Stimulated activated CD4-positive, alpha-beta T cell treated with anti-CD3 and anti-CD28 coated beads, TNF-alpha, amount 100 ng/mL, for 1 hour (primary cell): ENCODE measurements at regions not wholly inside any gene's neighbourhood (a gene's known extent, or its start where the extent isn't known, plus 50 kb on each side); places are given as distances from the start of the nearest gene placed in this dataset.

Source experiments
- DNase-seq, 3 donors: peaks; one replicate each; pipeline ENCODE4 v3.0.0-alpha.2; 2020; ENCODE audit warnings: low read depth in 3 of 3, low spot score in 1 of 3

DNA sequence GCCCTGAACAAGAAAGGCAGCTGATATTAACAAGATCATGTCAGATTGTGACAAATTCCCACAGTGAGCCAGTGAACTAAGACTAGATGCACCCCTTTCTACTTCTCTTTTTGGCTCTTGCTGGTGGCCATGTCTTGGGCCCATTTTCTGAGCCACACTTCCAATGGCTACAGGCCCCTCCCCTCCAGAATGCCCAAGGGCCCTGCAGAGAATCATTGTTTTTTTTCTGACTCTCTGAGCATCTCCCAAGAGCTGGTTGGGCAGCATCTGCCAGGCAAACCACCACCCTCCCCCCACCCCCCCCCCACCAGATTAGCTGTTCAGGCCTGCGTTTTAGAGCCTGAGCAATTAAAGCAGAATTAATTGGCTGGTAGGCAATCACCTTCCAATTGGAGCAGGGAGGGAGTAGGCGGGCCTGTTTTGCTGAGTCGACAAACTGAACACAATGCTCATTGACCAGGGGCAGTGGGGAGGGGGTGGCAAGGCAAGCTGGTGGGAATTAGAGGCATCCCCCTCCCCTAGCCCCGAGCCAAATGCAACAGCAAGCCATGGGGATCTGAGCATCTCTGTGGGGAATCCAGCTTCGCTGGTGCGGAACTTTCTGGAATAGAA lies 541.4 kb downstream of the MN1 start:
- DNase-seq: no peak

DNA sequence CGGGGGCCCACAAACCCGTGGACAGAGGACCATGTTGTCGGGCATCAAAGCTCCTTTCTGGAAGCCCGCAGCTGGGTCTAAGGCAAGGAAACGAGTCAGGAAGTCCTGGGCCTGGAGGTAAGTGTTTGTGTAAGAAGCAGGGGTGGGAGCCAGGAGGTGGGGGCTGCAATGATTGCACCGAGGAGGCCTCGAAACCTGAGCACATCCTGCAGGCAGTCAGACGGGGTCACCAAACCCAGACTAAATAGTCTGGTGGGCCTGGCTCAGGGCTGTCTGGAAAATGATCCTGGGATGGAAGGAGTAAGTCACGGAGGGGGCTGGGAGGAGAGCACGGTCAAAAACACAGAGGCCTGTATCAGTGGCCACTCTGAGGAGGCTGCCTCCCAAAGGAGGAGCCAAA lies 539.2 kb downstream of the MN1 start:
- no peak for DNase-seq

DNA sequence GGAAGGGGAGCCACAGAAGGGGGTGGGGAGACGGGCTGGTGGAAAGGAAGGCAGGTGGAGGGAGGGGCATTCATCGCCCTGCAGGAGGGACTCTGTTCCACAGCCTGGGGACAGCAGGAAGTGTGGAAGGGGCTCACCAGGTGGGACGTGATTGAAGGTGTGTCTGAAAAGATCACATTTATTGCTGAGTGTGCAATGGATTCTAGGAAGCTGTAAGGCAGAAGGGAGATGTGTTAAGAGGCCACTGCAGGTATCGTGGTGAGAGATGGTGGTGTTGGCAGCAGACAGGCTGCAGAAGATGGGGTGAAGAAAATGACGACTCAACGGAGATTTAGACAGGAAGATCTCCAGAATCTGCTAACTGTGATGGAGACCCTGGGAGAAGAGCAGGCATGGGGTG lies 537.4 kb downstream of the MN1 start:
- DNase-seq: no peak

- DNase-seq: no peak
Measured at GRCh38 chr22:27267145-27267544, 534.4 kb downstream of the MN1 start.

DNA sequence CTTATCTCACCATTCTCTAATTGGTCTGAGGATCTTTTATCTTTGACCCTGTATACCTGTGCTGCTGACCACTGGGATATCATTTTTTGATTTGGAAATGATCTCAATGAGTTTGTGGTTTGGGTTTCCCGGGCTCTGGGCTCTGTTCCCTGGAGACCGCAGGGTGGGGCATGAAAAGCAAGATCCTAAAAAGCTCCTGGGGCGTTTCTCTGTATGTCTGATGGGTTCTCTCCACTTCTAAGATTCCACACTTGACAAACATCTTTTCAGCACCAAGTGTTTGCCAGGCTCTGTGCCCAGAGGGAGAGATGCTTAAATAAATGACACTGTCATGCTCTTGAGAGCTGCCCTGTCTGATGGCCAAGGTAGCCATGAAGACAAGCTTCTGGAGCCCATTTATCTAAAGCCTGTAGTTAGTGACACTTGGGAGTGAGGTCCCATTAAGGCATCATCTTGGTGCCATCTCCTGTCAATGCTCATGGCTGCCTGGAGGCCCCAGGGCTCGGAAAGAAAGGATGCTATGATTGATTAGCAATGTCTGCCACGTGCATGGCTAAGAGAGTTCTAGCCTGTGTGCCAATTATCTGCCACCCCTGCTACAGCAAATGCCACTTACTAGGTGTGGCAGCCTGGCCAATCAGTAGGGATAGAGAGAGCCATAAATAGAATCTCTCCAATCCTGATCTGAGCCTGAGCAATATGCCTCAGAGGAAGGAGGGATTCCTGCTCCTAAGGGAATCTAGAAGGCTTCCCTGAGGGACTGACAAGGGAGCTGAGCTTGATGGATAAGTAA lies 531.6 kb downstream of the MN1 start:
- no peak for DNase-seq

DNA sequence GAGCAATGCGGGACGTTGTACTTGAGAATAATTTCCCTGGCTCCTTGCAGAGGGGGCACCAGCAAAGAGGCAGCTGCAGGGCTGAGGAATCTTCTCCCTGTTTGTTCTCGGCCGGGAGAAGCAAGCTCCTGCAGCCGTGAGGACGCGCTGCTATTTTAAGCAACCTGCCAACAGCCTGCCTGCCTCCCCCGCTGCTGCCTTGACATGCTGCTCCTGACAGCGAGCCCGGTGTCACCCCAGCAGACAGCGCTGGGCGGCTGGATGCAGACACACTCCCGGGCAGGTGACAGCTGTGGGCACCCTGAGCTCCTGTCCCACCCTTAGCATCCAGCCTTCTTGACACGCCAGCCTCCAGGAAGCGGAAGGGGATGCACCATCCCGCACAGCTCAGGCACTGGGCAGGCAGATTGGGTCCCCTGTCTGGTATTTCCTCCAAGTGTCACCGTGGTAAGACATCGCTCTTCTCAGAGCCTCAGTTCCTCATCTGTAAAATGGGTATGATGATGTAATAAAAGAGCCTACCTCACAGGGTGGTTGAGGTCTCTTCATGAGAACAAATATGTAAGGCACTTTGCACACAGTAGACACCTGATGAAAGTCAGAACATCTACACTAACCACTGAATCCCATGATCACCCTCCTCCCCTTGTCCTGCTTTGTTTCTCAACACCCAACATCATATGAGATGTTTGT lies 530.6 kb downstream of the MN1 start:
- DNase-seq: no peak

- no peak for DNase-seq
Measured at GRCh38 chr22:27273436-27273835, 528.1 kb downstream of the MN1 start.

DNA sequence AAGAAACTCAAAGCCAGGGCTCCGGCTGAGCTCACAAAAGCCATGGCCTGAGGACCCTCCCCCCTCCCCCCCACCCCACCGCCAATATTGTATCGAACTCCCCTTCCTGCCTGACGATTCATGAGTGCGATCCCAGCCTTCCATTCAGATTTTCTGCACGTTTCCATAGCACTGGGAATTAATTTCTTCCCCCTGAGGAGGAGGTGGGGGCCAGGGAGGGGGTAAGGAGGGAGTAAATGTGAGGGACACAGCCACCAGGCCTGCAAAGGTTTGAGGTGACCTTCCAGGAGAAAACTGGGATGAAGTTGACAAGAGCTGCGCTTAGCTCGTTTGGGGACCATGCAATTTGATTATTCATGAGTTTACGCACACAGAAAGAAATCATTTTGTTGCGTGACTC lies 527.7 kb downstream of the MN1 start:
- DNase-seq: no peak

DNA sequence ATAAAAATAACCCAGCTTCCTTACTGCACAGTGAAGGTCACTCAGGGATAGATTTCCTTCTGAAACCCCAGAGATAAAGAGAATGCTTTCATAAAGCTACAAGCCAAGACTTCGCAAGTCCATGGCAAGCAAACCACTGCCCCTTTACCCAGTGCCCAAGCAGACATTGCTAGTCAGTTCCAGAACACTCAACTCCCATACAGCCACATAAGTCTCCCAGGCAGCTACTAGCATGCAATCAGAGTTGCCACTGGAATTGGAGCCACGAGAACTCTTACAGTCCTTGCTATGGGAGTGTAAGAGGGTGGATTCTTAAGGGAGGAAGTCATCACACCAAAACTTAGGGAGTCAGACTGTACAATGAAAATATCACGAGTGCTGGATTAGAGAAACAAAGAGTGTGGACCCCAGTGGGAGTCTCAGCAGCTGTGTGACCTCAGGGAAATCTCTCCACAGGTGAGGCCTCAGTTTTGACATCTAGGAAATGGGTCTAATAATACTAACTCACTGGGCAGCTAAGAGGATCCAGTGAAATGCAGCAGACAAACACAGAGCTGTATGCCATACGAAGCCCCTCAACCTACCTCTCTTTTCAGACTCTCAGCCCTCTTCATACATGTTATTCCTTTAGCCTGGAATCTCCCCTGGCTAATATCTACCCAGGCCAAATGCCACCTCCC lies 526.6 kb downstream of the MN1 start:
- DNase-seq: no peak

GRCh38 chr22:27278946-27279345 lies 522.6 kb downstream of the MN1 start:
- DNase-seq: no peak

DNA sequence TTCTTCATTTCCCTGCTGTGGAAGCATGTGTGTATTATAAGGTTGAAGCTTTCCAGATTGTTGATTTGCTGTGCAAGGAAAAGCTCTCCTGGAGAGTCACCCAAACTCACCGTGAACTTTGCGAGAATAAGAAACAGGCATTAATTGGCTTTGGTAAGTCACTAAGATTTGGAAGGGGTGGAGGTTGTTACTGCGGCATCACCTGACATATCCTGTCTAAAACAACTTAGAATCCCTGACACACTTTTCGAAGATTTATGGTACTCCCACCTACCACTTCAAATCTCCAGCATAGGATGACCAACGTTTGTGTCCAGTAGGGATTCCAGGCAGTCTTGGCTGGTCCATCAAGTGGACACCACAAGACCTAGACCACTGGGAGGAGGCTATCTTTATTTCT lies 518.3 kb downstream of the MN1 start:
- DNase-seq: no peak

GRCh38 chr22:27283714-27284113 lies 517.8 kb downstream of the MN1 start:
- no peak for DNase-seq

GRCh38 chr22:27284324-27284723 lies 517.2 kb downstream of the MN1 start:
- DNase-seq: no peak

DNA sequence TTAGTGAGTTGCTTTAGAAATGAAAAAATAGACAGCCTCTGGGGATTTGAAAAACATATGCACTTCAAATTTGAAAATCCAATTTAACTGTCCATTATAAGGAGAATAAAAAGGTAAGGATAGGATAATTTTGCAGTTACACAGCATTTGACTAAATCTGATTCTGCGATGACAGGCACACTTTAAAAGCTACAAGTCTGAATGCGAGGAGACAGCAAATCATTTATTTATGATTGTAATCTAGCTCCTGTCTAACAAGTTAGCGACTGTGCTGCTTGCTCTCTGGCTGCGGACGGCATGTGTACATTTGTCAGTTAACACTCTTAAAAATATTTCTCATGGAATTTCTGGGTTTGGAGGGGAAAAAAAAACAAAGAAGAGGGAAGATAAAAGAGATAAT lies 514.8 kb downstream of the MN1 start:
- DNase-seq: no peak

DNA sequence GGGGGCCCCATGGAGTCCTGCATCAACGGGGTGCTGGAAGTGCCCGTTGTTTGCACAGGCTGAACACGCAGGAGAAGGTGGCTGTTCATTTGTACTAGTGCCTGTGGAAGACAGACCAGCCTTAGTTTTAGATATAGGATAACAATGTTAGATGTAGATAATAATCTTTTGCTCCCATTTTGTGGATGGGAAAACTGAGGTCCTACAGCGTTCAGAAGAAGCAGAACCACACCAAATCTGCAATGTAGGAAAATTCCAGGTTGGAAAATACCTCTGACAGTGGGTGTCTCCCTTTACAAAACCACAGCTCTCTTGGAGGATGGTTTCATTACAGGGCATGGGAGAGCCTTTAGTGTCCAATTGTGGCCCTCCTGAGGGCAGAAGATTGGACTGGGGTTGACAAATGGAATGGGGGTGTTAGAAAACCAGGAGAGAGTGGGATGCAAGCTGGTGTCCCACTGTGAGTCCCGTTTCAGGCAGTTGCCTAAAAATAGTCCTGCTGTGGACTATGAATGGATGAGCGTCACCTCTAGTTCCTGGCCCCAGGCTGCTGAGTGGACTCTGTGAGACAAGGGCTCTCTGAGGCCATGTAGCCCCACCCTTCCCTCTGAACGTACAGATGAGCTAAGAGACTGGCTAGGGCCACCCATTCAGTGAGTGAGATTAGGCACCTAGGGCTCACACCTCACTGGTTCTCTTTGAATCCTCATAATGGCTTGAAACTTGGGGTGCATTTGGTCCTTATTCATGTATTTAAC lies 508.8 kb downstream of the MN1 start:
- no peak for DNase-seq

DNA sequence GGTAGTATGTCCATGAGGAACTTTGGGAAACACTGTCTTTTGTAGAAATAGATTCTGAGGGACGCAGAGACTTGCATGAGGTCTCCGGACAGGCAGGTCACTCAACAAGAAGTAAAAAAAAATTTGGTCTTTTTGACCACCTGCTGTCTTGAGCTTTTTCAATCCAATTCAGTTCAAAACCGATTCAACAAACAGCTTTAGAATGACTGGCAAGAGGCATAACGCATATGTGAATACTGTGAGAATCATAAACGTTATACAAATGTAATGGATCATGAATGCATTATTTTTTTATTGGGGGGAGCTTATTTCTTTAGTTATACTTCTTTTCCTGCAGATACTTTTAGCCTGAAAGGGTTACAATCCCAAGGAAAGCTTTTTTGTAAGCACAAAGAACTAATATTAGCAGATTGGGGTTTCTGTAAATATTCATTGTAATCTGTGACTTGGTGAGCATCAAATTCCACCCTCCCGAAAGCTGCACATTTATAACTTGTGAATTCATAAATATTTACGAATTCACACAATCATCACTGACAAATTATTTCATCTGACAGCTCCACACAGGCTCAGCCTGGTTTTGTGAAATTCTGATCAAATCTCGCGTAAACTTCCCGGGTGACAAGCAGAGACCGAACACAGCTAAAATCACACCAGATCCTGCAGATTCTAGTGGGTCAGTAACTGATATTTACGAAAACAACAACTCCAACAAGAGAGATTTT lies 507.7 kb downstream of the MN1 start:
- no peak for DNase-seq

- no peak for DNase-seq
Measured at GRCh38 chr22:27295040-27295439, 506.5 kb downstream of the MN1 start.

DNA sequence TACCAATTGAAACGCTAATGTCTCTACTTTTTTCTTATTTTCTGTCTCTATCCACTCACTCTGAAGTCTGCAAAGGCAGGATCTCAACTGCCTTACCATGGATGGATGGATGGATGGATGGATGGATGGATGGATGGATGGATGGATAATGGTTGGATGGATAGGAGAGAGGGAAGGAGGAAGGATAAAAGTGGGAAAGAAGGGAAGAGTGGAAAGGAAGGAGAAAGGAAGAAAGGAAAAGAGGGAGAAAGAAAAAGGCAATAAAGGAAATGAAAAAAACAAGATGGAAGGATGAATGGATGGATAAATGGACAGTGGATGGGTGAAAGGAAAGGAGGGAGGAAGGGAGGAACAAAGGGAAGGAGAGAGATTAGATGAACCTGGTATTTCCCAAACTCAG lies 506.0 kb downstream of the MN1 start:
- no peak for DNase-seq

GRCh38 chr22:27296091-27296675 lies 505.4 kb downstream of the MN1 start:
- DNase-seq: no peak

DNA sequence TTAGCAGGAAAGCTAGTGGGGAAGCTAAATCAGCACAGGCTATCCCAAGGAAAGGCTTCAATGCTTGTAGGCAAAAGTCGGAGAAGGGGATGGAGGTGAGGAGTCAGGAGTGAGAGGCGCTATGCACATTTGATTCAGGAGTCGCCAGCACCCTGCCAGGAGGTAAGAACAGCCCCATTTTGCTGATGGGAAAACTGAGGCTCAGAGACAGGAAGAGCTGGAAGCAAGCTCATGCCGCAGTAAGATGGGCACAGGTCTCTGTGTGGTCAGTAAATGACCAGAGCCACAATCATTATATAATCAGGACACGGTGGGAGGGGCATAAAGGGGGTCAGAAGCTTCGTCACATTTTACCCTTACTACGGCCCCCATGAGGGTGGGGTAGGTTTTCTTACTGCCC lies 504.4 kb downstream of the MN1 start:
- DNase-seq: no peak
